ENCODE measurements at regions not wholly inside any gene's neighbourhood (a gene's known extent, or its start where the extent isn't known, plus 50 kb on each side); places are given as distances from the start of the nearest gene placed in this dataset. TPM values are rescaled to one million over a fixed set of nuclear protein-coding genes. Genes with fewer than 3 reads are reported as not detected.

Small RNAs in the stretch of these regions (small RNA-seq; reads per million reads assigned to genes)
- not detected for gene AC073530.2 (ENCODE audit: low replicate concordance)
